HepG2 (cell line): ENCODE measurements at regions not wholly inside any gene's neighbourhood (a gene's known extent, or its start where the extent isn't known, plus 50 kb on each side); places are given as distances from the start of the nearest gene placed in this dataset.

ENCODE experiments used
- ARNT ChIP-seq: fragments of 450-650 bp; IDR thresholded peaks from 2 replicates; pipeline ENCODE4 v1.6.1; 2017
- CTCF ChIP-seq: sonication (generic); formaldehyde crosslinking; IDR thresholded peaks from 2 replicates; pipeline ENCODE4 v1.5.0; 2020; ENCODE audit warnings: mild to moderate bottlenecking, missing genetic modification reagents, moderate library complexity
- EZH2 ChIP-seq: conservative IDR thresholded peaks from 2 replicates; pipeline ENCODE4 v1.6.1; 2012; ENCODE audit warnings: mild to moderate bottlenecking, low read depth, low read length, moderate library complexity
- JUNB ChIP-seq: sonication (generic); formaldehyde crosslinking; IDR thresholded peaks from 2 replicates; pipeline ENCODE4 v1.8.0; 2022; ENCODE audit warnings: missing genetic modification reagents, mild to moderate bottlenecking, borderline replicate concordance
- ZNF432 ChIP-seq: sonication (generic); formaldehyde crosslinking; IDR thresholded peaks from 2 replicates; pipeline ENCODE4 v1.5.0; 2020; ENCODE audit warnings: missing genetic modification reagents, mild to moderate bottlenecking, borderline replicate concordance

DNA sequence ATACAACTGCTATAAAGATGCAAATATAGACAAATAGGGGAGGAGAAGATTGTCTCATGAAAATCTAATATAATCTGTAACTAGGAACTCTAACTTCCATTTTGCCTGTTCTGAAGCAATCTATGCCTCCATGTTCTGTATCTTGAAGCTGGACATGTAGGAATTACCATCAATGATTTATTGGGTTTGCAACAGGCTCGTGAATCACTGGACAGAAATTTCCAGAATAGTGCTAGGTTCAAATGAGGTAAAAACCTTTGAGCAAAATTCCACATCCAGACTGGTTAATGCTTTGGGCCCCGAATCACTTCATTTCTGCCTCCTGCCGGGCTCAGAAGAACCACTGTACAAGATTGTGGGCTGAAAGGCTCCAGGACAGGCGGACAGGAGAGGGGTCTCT, 110.7 kb upstream of the CTTNBP2NL start:
- TF ChIP-seq ARNT (no peak), EZH2 (no peak), CTCF (CRISPR knock-in tag) (no peak), ZNF432 (CRISPR knock-in tag) (no peak), JUNB (CRISPR knock-in tag) (no peak)
